ENCODE measurements at regions not wholly inside any gene's neighbourhood (a gene's known extent, or its start where the extent isn't known, plus 50 kb on each side); places are given as distances from the start of the nearest gene placed in this dataset.
"Not testable (repeated sequence)": the region's sequence is repeated elsewhere in the genome, so short reads cannot be mapped to it uniquely, and the experiment has no call there.

- DNase-seq (ENCODE audit: low read depth in 2 of 3, low spot score in 2 of 3), result peak in 1 of 3 donors; percentile 36
Measured at GRCh38 chr2:83342860-83343329, 1116.2 kb downstream of the SUCLG1 start.

- DNase-seq (ENCODE audit: low read depth in 2 of 3, low spot score in 2 of 3), result peak in 1 of 3 donors; percentile 60
Measured at GRCh38 chr2:83340424-83340823, 1118.7 kb downstream of the SUCLG1 start.

- DNase-seq (ENCODE audit: low read depth in 2 of 3, low spot score in 2 of 3), result not testable (repeated sequence)
Measured at GRCh38 chr2:83339942-83340341, 1119.1 kb downstream of the SUCLG1 start.

GRCh38 chr2:83331810-83332209 is 1127.3 kb downstream of the SUCLG1 start:
- DNase-seq (ENCODE audit: low read depth in 2 of 3, low spot score in 2 of 3), result no peak

- DNase-seq (ENCODE audit: low read depth in 2 of 3, low spot score in 2 of 3), result no peak
Measured at GRCh38 chr2:83323038-83323437, 1136.0 kb downstream of the SUCLG1 start.

GRCh38 chr2:83320053-83320452 is 1139.0 kb downstream of the SUCLG1 start:
- DNase-seq (ENCODE audit: low read depth in 2 of 3, low spot score in 2 of 3), result no peak

GRCh38 chr2:83305758-83306378 is 1153.2 kb downstream of the SUCLG1 start:
- DNase-seq (ENCODE audit: low read depth in 2 of 3, low spot score in 2 of 3), result no peak

GRCh38 chr2:83291083-83291482 is 1168.0 kb downstream of the SUCLG1 start:
- DNase-seq (ENCODE audit: low read depth in 2 of 3, low spot score in 2 of 3), result no peak

- no peak for DNase-seq (ENCODE audit: low read depth in 2 of 3, low spot score in 2 of 3)
Measured at GRCh38 chr2:83282841-83283240, 1176.2 kb downstream of the SUCLG1 start.

- DNase-seq (ENCODE audit: low read depth in 2 of 3, low spot score in 2 of 3), result no peak
Measured at GRCh38 chr2:83282043-83282795, 1176.9 kb downstream of the SUCLG1 start.

GRCh38 chr2:83280391-83280790 is 1178.7 kb downstream of the SUCLG1 start:
- DNase-seq (ENCODE audit: low read depth in 2 of 3, low spot score in 2 of 3), result no peak

GRCh38 chr2:83273322-83273721 is 1185.8 kb downstream of the SUCLG1 start:
- DNase-seq (ENCODE audit: low read depth in 2 of 3, low spot score in 2 of 3), result no peak

- DNase-seq (ENCODE audit: low read depth in 2 of 3, low spot score in 2 of 3), result no peak
Measured at GRCh38 chr2:83261591-83262136, 1197.4 kb downstream of the SUCLG1 start.

GRCh38 chr2:83253848-83254247 is 1205.2 kb downstream of the SUCLG1 start:
- DNase-seq (ENCODE audit: low read depth in 2 of 3, low spot score in 2 of 3), result no peak

- no peak for DNase-seq (ENCODE audit: low read depth in 2 of 3, low spot score in 2 of 3)
Measured at GRCh38 chr2:83251321-83251872, 1207.7 kb downstream of the SUCLG1 start.

GRCh38 chr2:83245806-83246537 is 1213.1 kb downstream of the SUCLG1 start:
- DNase-seq (ENCODE audit: low read depth in 2 of 3, low spot score in 2 of 3), result not testable (repeated sequence)

- DNase-seq (ENCODE audit: low read depth in 2 of 3, low spot score in 2 of 3), result no peak
Measured at GRCh38 chr2:83240611-83241010, 1218.5 kb downstream of the SUCLG1 start.

- no peak for DNase-seq (ENCODE audit: low read depth in 2 of 3, low spot score in 2 of 3)
Measured at GRCh38 chr2:83238111-83238510, 1221.0 kb downstream of the SUCLG1 start.

- DNase-seq (ENCODE audit: low read depth in 2 of 3, low spot score in 2 of 3), result no peak
Measured at GRCh38 chr2:83234246-83234645, 1224.8 kb downstream of the SUCLG1 start.

- DNase-seq (ENCODE audit: low read depth in 2 of 3, low spot score in 2 of 3), result no peak
Measured at GRCh38 chr2:83233781-83234180, 1225.3 kb downstream of the SUCLG1 start.

GRCh38 chr2:83233326-83233725 is 1225.8 kb downstream of the SUCLG1 start:
- DNase-seq (ENCODE audit: low read depth in 2 of 3, low spot score in 2 of 3), result no peak
